Progenitor cell of endocrine pancreas (in vitro differentiated cells): ENCODE measurements at regions not wholly inside any gene's neighbourhood (a gene's known extent, or its start where the extent isn't known, plus 50 kb on each side); places are given as distances from the start of the nearest gene placed in this dataset.

ENCODE experiments used
- DNase-seq: peaks from one replicate; pipeline ENCODE4 v3.0.0; 2021; ENCODE audit warnings: low spot score; ENCODE audit not compliant: unreplicated experiment
- H3K27ac Mint-ChIP-seq: 2 replicates; pipeline ENCODE4 v1.8.0; 2021; ENCODE audit warnings: mild to moderate bottlenecking, moderate library complexity, mixed read lengths
- H3K27me3 Mint-ChIP-seq: 2 replicates; pipeline ENCODE4 v1.8.0; 2021; ENCODE audit warnings: mixed read lengths
- H3K36me3 Mint-ChIP-seq: 2 replicates; pipeline ENCODE4 v1.8.0; 2022; ENCODE audit warnings: mixed read lengths; ENCODE audit not compliant: insufficient read depth
- H3K4me1 Mint-ChIP-seq: 2 replicates; pipeline ENCODE4 v1.8.0; 2021; ENCODE audit warnings: low read depth, mixed read lengths
- H3K4me3 Mint-ChIP-seq: 2 replicates; pipeline ENCODE4 v1.8.0; 2021; ENCODE audit warnings: low read depth, mild to moderate bottlenecking, moderate library complexity, mixed read lengths
- H3K9me3 Mint-ChIP-seq: 2 replicates; pipeline ENCODE4 v1.8.0; 2021; ENCODE audit warnings: low read depth, mixed read lengths
- TF ChIP-seq, protein P1 (sequence below): fragments of 200-600 bp; sonication (generic); IDR thresholded peaks from one replicate; pipeline ENCODE4 v1.5.0; 2021; ENCODE audit warnings: antibody characterized with exemption, mild to moderate bottlenecking; ENCODE audit not compliant: unreplicated experiment

DNA sequence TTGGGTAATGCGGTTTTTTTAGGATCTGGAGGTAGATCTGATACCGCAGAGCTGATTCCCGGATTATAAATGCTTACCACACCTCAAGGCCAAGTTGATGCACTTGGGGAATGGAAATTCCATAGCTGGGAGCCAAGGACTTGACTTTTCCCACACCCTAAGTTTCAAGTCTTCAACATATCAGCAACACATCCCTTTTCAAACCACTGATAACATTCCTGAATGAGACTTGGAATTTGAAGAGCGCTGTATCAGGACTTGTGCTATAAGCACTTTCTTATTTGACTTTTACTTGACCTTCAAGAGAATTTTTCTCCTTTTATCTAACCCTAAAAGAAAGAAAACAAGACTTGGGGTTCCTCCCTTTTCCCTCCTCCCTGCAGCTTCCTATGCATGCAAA is 90.6 kb upstream of the NAA20 start:
- H3K27me3 Mint-ChIP-seq: no peaks in the 10 kb centered on the region
- TF ChIP-seq, protein P1, sequence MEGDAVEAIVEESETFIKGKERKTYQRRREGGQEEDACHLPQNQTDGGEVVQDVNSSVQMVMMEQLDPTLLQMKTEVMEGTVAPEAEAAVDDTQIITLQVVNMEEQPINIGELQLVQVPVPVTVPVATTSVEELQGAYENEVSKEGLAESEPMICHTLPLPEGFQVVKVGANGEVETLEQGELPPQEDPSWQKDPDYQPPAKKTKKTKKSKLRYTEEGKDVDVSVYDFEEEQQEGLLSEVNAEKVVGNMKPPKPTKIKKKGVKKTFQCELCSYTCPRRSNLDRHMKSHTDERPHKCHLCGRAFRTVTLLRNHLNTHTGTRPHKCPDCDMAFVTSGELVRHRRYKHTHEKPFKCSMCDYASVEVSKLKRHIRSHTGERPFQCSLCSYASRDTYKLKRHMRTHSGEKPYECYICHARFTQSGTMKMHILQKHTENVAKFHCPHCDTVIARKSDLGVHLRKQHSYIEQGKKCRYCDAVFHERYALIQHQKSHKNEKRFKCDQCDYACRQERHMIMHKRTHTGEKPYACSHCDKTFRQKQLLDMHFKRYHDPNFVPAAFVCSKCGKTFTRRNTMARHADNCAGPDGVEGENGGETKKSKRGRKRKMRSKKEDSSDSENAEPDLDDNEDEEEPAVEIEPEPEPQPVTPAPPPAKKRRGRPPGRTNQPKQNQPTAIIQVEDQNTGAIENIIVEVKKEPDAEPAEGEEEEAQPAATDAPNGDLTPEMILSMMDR: no peak
- H3K36me3 Mint-ChIP-seq: peaks cover 1% of the 10 kb centered on the region
- H3K27ac Mint-ChIP-seq: no peak overlapping the region
- no peaks in the 10 kb centered on the region for H3K9me3 Mint-ChIP-seq
- no peak overlapping the region for H3K4me3 Mint-ChIP-seq
- no peak for DNase-seq
- peaks cover 7% of the 10 kb centered on the region for H3K4me1 Mint-ChIP-seq

DNA sequence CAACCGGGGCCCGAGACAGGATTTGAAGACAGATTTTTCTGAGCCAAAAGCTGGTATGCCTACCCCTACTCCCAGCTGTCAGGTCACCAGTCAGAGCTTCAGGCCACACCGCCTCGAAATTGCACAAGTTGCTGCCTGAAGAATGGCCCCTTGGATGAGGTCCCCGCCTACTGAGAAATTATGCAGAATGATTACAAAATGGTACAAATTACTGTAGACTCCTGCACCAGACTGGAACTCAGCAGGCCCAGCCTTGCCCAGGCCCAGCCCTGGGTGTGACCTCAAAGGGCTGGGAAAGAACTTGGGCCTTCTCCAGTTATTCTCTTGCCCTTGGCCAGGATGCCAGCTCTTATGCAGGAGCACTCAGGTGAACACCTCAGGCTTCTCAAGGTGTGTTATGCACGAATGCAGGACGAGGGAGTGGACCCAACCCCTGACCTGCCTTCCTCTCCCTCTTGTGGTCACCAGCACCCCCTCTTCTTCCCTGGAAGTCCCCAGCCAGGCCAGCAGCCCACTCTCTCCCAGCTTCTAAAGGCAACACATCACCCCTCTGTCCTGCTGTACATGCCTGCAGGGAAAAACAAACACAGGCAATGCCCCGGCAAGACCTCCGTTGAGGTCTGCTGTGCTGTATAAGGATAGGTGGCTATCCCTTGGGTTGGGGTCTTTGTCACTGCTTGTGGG is 88.7 kb upstream of the NAA20 start:
- peaks cover 6% of the 10 kb centered on the region for H3K4me1 Mint-ChIP-seq
- no peaks in the 10 kb centered on the region for H3K27me3 Mint-ChIP-seq
- H3K9me3 Mint-ChIP-seq: no peaks in the 10 kb centered on the region
- H3K4me3 Mint-ChIP-seq: no peak overlapping the region
- no peaks in the 10 kb centered on the region for H3K36me3 Mint-ChIP-seq
- DNase-seq: no peak
- peak overlapping the region; percentile 62 for H3K27ac Mint-ChIP-seq
- TF ChIP-seq, protein P1: no peak

DNA sequence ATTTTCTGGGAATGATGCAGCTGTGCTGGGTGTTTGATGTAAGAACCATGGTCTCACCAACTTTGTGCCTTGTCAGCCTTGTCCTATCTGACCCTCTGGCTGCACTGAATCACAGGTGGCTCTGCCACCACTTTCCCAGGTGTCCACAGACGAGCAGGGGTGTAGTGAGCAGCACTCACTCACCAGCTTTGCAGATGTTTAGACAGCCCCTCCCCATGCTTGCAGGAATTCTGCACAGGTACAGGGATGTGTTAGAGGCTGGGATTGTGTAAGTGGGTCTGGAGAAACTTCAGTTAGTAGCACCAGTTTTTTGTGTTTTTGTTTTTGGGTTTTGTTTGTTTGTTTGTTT is 88.2 kb upstream of the NAA20 start:
- peak overlapping the region; percentile 62 for H3K27ac Mint-ChIP-seq
- TF ChIP-seq, protein P1: no peak
- no peaks in the 10 kb centered on the region for H3K27me3 Mint-ChIP-seq
- H3K4me3 Mint-ChIP-seq: no peak overlapping the region
- H3K36me3 Mint-ChIP-seq: no peaks in the 10 kb centered on the region
- no peaks in the 10 kb centered on the region for H3K9me3 Mint-ChIP-seq
- no peak for DNase-seq
- H3K4me1 Mint-ChIP-seq: peaks cover 6% of the 10 kb centered on the region

DNA sequence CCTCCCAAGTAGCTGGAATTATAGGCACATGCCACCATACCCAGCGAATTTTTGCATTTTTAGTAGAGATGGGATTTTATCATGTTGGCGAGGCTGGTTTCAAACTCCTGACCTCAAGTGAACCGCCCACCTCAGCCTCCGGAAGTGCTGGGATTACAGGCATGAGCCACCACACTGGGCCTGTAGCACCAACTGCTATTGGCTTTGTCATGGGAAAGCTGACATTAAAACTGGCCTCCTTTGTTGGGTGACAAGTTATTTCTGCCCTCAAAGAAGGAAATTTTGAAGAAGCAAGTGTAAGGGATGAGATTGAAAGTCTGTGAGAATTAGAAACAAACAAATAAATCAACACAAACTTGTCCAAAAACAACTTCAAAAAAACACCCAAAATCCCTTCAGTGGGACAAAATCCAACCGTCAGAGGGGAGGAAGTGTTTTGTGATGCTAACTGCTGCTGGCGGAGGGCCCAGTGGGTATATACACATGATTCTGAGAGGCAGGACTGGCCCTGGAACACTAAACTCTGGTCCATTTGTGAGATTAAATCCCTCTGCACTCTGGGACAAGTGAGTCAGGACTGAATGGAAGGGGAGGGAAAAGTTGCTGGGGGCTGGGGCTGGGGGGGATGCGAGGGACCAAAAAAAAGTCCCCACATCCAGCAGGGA is 87.5 kb upstream of the NAA20 start:
- no peak overlapping the region for H3K4me3 Mint-ChIP-seq
- H3K9me3 Mint-ChIP-seq: no peaks in the 10 kb centered on the region
- no peaks in the 10 kb centered on the region for H3K36me3 Mint-ChIP-seq
- no peak for DNase-seq
- H3K4me1 Mint-ChIP-seq: peaks cover 6% of the 10 kb centered on the region
- H3K27me3 Mint-ChIP-seq: no peaks in the 10 kb centered on the region
- no peak overlapping the region for H3K27ac Mint-ChIP-seq
- TF ChIP-seq, protein P1: no peak

DNA sequence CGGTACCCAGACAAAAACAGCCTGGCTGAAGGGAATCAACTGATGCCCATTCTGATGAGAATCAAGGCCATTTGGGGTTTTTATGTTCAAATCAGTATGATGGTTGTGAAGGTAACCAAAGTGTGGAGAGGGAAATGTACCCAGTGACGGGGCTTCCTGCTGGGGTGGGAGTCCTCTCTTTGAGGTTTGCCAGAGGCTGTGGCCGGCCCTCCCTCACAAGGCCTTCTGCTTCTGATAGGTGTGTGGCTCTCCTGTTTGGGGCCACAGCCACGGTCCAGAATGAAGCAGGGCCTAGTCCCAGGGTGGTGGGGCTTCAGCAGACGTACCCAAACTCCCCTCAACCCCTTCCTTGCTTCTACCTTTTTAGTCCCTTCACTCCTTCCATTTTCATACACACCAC is 86.7 kb upstream of the NAA20 start:
- no peak for DNase-seq
- TF ChIP-seq, protein P1: no peak
- no peak overlapping the region for H3K27ac Mint-ChIP-seq
- H3K4me1 Mint-ChIP-seq: peaks cover 10% of the 10 kb centered on the region
- H3K4me3 Mint-ChIP-seq: no peak overlapping the region
- no peaks in the 10 kb centered on the region for H3K27me3 Mint-ChIP-seq
- H3K36me3 Mint-ChIP-seq: peaks cover 1% of the 10 kb centered on the region
- H3K9me3 Mint-ChIP-seq: no peaks in the 10 kb centered on the region
